ENCODE measurements at regions not wholly inside any gene's neighbourhood (a gene's known extent, or its start where the extent isn't known, plus 50 kb on each side); places are given as distances from the start of the nearest gene placed in this dataset.
"Not testable (repeated sequence)": the region's sequence is repeated elsewhere in the genome, so short reads cannot be mapped to it uniquely, and the experiment has no call there.

GRCh38 chr1:99361406-99361805 is 97.1 kb downstream of the PLPPR4 start:
- no peak for DNase-seq

GRCh38 chr1:99363531-99363930 is 99.2 kb downstream of the PLPPR4 start:
- peak; percentile 26 to 43 for DNase-seq

- DNase-seq: no peak
Measured at GRCh38 chr1:99365141-99365540, 100.8 kb downstream of the PLPPR4 start.

- DNase-seq: no peak
Measured at GRCh38 chr1:99365545-99365944, 101.3 kb downstream of the PLPPR4 start.

GRCh38 chr1:99369154-99369553 is 104.9 kb downstream of the PLPPR4 start:
- no peak for DNase-seq

GRCh38 chr1:99370476-99370875 is 106.2 kb downstream of the PLPPR4 start:
- DNase-seq: no peak

- no peak for DNase-seq
Measured at GRCh38 chr1:99371413-99371812, 107.1 kb downstream of the PLPPR4 start.

- DNase-seq: peak; percentile 31 to 36
Measured at GRCh38 chr1:99374109-99374508, 109.8 kb downstream of the PLPPR4 start.

GRCh38 chr1:99374693-99375092 is 110.4 kb downstream of the PLPPR4 start:
- DNase-seq: not testable (repeated sequence)

GRCh38 chr1:99384021-99384420 is 119.7 kb downstream of the PLPPR4 start:
- no peak for DNase-seq

- no peak for DNase-seq
Measured at GRCh38 chr1:99385852-99386251, 121.6 kb downstream of the PLPPR4 start.

GRCh38 chr1:99396389-99396788 is 132.1 kb downstream of the PLPPR4 start:
- no peak for DNase-seq

- no peak for DNase-seq
Measured at GRCh38 chr1:99397029-99397428, 132.7 kb downstream of the PLPPR4 start.

GRCh38 chr1:99397863-99398262 is 133.6 kb downstream of the PLPPR4 start:
- no peak for DNase-seq

GRCh38 chr1:99401556-99401955 is 137.3 kb downstream of the PLPPR4 start:
- not testable (repeated sequence) for DNase-seq

- not testable (repeated sequence) for DNase-seq
Measured at GRCh38 chr1:99404399-99404798, 140.1 kb downstream of the PLPPR4 start.

- not testable (repeated sequence) for DNase-seq
Measured at GRCh38 chr1:99405325-99405724, 141.0 kb downstream of the PLPPR4 start.

- no peak for DNase-seq
Measured at GRCh38 chr1:99407018-99407417, 142.7 kb downstream of the PLPPR4 start.

- no peak for DNase-seq
Measured at GRCh38 chr1:99424087-99424486, 159.8 kb downstream of the PLPPR4 start.

GRCh38 chr1:99429754-99430153 is 165.5 kb downstream of the PLPPR4 start:
- DNase-seq: no peak

- DNase-seq: no peak
Measured at GRCh38 chr1:99438656-99439230, 174.5 kb downstream of the PLPPR4 start.

- no peak for DNase-seq
Measured at GRCh38 chr1:99439433-99440075, 175.3 kb downstream of the PLPPR4 start.

- peak; percentile 68 to 73 for DNase-seq
Measured at GRCh38 chr1:99441299-99442095, 177.2 kb downstream of the PLPPR4 start.
